HAP-1 (cell line): ENCODE measurements at regions not wholly inside any gene's neighbourhood (a gene's known extent, or its start where the extent isn't known, plus 50 kb on each side); places are given as distances from the start of the nearest gene placed in this dataset.

Experiments used
- DNase-seq, 2 experiments: peaks; one replicate each; pipeline ENCODE4 v3.0.0-alpha.2; 2016 to 2020; ENCODE audit warnings: low spot score in 2 of 2
- H3K27me3 ChIP-seq: fragments of 250-450 bp; sonication (Bioruptor Pico); 2 replicates; pipeline ENCODE4 v1.5.1; 2020; ENCODE audit warnings: low read depth, mild to moderate bottlenecking, moderate library complexity
- H3K36me3 ChIP-seq: fragments of 250-450 bp; sonication (Bioruptor Pico); replicated peaks from 2 replicates; pipeline ENCODE4 v1.5.1; 2020; ENCODE audit warnings: mild to moderate bottlenecking
- H3K4me1 ChIP-seq: fragments of 250-450 bp; sonication (Bioruptor Pico); 2 replicates; pipeline ENCODE4 v1.5.1; 2020; ENCODE audit warnings: mild to moderate bottlenecking
- H3K4me3 ChIP-seq: fragments of 250-450 bp; sonication (Bioruptor Pico); 2 replicates; pipeline ENCODE4 v1.5.1; 2020; ENCODE audit warnings: mild to moderate bottlenecking, moderate library complexity
- H3K9me3 ChIP-seq: fragments of 250-450 bp; sonication (Bioruptor Pico); 2 replicates; pipeline ENCODE4 v1.5.1; 2020; ENCODE audit warnings: mild to moderate bottlenecking, moderate library complexity
- in situ Hi-C: fragments of 300-500 bp; cut with MboI; formaldehyde crosslinking; loops from 3 replicates; pipeline ENCODE4 v1.14.3; 2020; ENCODE audit warnings: low sequenced_read_pairs, inconsistent platforms, mixed read lengths

GRCh38 chr3:109532257-109533216, 195.2 kb upstream of the DPPA4 start:
- Histone ChIP-seq H3K4me3 (no peak overlapping the region), H3K27me3 (no peaks in the 10 kb centered on the region), H3K9me3 (no peaks in the 10 kb centered on the region), H3K4me1 (peaks cover 6% of the 10 kb centered on the region; the same call in 1 of the 2 replicates), H3K36me3 (no peaks in the 10 kb centered on the region)
- in situ Hi-C loops, result loop anchor here (25.0 kb wide), 1 partner anchor 2005 kb away; the partner anchor contains the start of gene CD96
- DNase-seq, result peak; percentile 71 to 81

- Histone ChIP-seq H3K4me3 (no peak overlapping the region), H3K9me3 (no peaks in the 10 kb centered on the region; the same call in 1 of the 2 replicates), H3K4me1 (peaks cover under 1% of the 10 kb centered on the region), H3K36me3 (no peaks in the 10 kb centered on the region), H3K27me3 (no peaks in the 10 kb centered on the region)
- in situ Hi-C loops, result loop anchor here (25.0 kb wide), 1 partner anchor 1992 kb away; the partner anchor contains the start of gene CD96
- DNase-seq, result no peak
Observed at GRCh38 chr3:109545746-109546145, 208.4 kb upstream of the DPPA4 start.

- Histone ChIP-seq H3K4me1 (peaks cover 25% of the 10 kb centered on the region), H3K4me3 (no peak overlapping the region), H3K36me3 (no peaks in the 10 kb centered on the region), H3K27me3 (no peaks in the 10 kb centered on the region), H3K9me3 (no peaks in the 10 kb centered on the region)
- in situ Hi-C loops, result loop anchor here (25.0 kb wide), 1 partner anchor 1989 kb away; the partner anchor contains the start of gene CD96
- no peak for DNase-seq
Observed at GRCh38 chr3:109548192-109548938, 211.0 kb upstream of the DPPA4 start.

- Histone ChIP-seq H3K9me3 (no peaks in the 10 kb centered on the region), H3K4me1 (peaks cover 36% of the 10 kb centered on the region), H3K4me3 (no peak overlapping the region), H3K27me3 (no peaks in the 10 kb centered on the region), H3K36me3 (no peaks in the 10 kb centered on the region)
- DNase-seq, result peak in 1 of 2 experiments; percentile 91
- in situ Hi-C loops, result no loop called here
Observed at GRCh38 chr3:109553591-109554371, 216.4 kb upstream of the DPPA4 start.

- in situ Hi-C loops, result no loop called here
- H3K4me1 ChIP-seq, result peaks cover 3% of the 10 kb centered on the region
- no peaks in the 10 kb centered on the region for H3K9me3 ChIP-seq
- no peak overlapping the region for H3K4me3 ChIP-seq
- H3K27me3 ChIP-seq, result no peaks in the 10 kb centered on the region
- no peak for DNase-seq
- no peaks in the 10 kb centered on the region for H3K36me3 ChIP-seq
Observed at GRCh38 chr3:109559389-109559788, 222.0 kb upstream of the DPPA4 start.

GRCh38 chr3:109563149-109563548, 225.8 kb upstream of the DPPA4 start:
- DNase-seq, result no peak
- H3K27me3 ChIP-seq, result no peaks in the 10 kb centered on the region
- no peaks in the 10 kb centered on the region for H3K36me3 ChIP-seq
- H3K9me3 ChIP-seq, result no peaks in the 10 kb centered on the region
- in situ Hi-C loops, result no loop called here
- H3K4me1 ChIP-seq, result no peaks in the 10 kb centered on the region
- H3K4me3 ChIP-seq, result no peak overlapping the region

- H3K27me3 ChIP-seq, result no peaks in the 10 kb centered on the region
- no peaks in the 10 kb centered on the region for H3K36me3 ChIP-seq
- in situ Hi-C loops, result no loop called here
- H3K4me3 ChIP-seq, result no peak overlapping the region
- H3K9me3 ChIP-seq, result no peaks in the 10 kb centered on the region
- DNase-seq, result no peak
- H3K4me1 ChIP-seq, result no peaks in the 10 kb centered on the region
Observed at GRCh38 chr3:109569135-109569846, 231.9 kb upstream of the DPPA4 start.

GRCh38 chr3:109570408-109570807, 233.1 kb upstream of the DPPA4 start:
- H3K4me3 ChIP-seq, result no peak overlapping the region
- H3K9me3 ChIP-seq, result no peaks in the 10 kb centered on the region
- H3K27me3 ChIP-seq, result no peaks in the 10 kb centered on the region
- DNase-seq, result no peak
- in situ Hi-C loops, result no loop called here
- H3K4me1 ChIP-seq, result no peaks in the 10 kb centered on the region
- H3K36me3 ChIP-seq, result no peaks in the 10 kb centered on the region

GRCh38 chr3:109572301-109572700, 235.0 kb upstream of the DPPA4 start:
- no peak for DNase-seq
- Histone ChIP-seq H3K4me3 (no peak overlapping the region), H3K4me1 (no peaks in the 10 kb centered on the region), H3K36me3 (no peaks in the 10 kb centered on the region), H3K27me3 (no peaks in the 10 kb centered on the region), H3K9me3 (no peaks in the 10 kb centered on the region)
- in situ Hi-C loops, result no loop called here

GRCh38 chr3:109596991-109597390, 259.6 kb upstream of the DPPA4 start:
- Histone ChIP-seq H3K36me3 (no peaks in the 10 kb centered on the region), H3K9me3 (0 out of 2 replicates have a peak, but pooled peaks cover 3% of the 10 kb centered on the region), H3K27me3 (no peaks in the 10 kb centered on the region), H3K4me1 (no peaks in the 10 kb centered on the region), H3K4me3 (no peak overlapping the region)
- in situ Hi-C loops, result no loop called here
- DNase-seq, result no peak

GRCh38 chr3:109597444-109597843, 260.1 kb upstream of the DPPA4 start:
- Histone ChIP-seq H3K36me3 (no peaks in the 10 kb centered on the region), H3K4me1 (no peaks in the 10 kb centered on the region), H3K9me3 (0 out of 2 replicates have a peak, but pooled peaks cover 3% of the 10 kb centered on the region), H3K4me3 (no peak overlapping the region), H3K27me3 (no peaks in the 10 kb centered on the region)
- DNase-seq, result peak in 1 of 2 experiments; percentile 7
- in situ Hi-C loops, result no loop called here

- H3K4me3 ChIP-seq, result no peak overlapping the region
- DNase-seq, result no peak
- no peaks in the 10 kb centered on the region for H3K9me3 ChIP-seq
- peaks cover 3% of the 10 kb centered on the region; the same call in 1 of the 2 replicates for H3K27me3 ChIP-seq
- no peaks in the 10 kb centered on the region for H3K36me3 ChIP-seq
- in situ Hi-C loops, result no loop called here
- H3K4me1 ChIP-seq, result no peaks in the 10 kb centered on the region
Observed at GRCh38 chr3:109607897-109608296, 270.6 kb upstream of the DPPA4 start.

- DNase-seq, result no peak
- no peak overlapping the region for H3K4me3 ChIP-seq
- in situ Hi-C loops, result no loop called here
- no peaks in the 10 kb centered on the region for H3K36me3 ChIP-seq
- no peaks in the 10 kb centered on the region for H3K9me3 ChIP-seq
- no peaks in the 10 kb centered on the region for H3K4me1 ChIP-seq
- peaks cover 3% of the 10 kb centered on the region; the same call in 1 of the 2 replicates for H3K27me3 ChIP-seq
Observed at GRCh38 chr3:109608574-109608973, 271.2 kb upstream of the DPPA4 start.
